Kidney epithelial cell (primary cell): ENCODE measurements at regions not wholly inside any gene's neighbourhood (a gene's known extent, or its start where the extent isn't known, plus 50 kb on each side); places are given as distances from the start of the nearest gene placed in this dataset.

ENCODE experiments used
- DNase-seq: peaks from one replicate; pipeline ENCODE4 v3.0.0-alpha.2; 2010; ENCODE audit warnings: low read depth
- H3K27me3 ChIP-seq: 2 replicates; pipeline ENCODE4 v1.6.0; 2011; ENCODE audit warnings: low read length; ENCODE audit not compliant: control insufficient read depth, insufficient read depth
- H3K36me3 ChIP-seq: 2 replicates; pipeline ENCODE4 v1.5.1; 2011; ENCODE audit warnings: low read length; ENCODE audit not compliant: control insufficient read depth, insufficient read depth
- H3K4me3 ChIP-seq: 2 replicates; pipeline ENCODE4 v1.5.1; 2011; ENCODE audit warnings: low read depth, mild to moderate bottlenecking, control low read depth, low read length
- CTCF ChIP-seq: IDR thresholded peaks from 2 replicates; pipeline ENCODE4 v1.5.1; 2011; ENCODE audit warnings: mild to moderate bottlenecking, moderate library complexity, low read length, control low read depth, inconsistent platforms; ENCODE audit not compliant: insufficient read depth, poor library complexity, severe bottlenecking

GRCh38 chr17:69919789-69920188 lies 155.2 kb upstream of the KCNJ16 start:
- no peaks in the 10 kb centered on the region for H3K36me3 ChIP-seq
- no peak for TF ChIP-seq CTCF
- no peak overlapping the region for H3K4me3 ChIP-seq
- no peak for DNase-seq
- no peaks in the 10 kb centered on the region for H3K27me3 ChIP-seq

- Histone ChIP-seq H3K4me3 (no peak overlapping the region), H3K36me3 (no peaks in the 10 kb centered on the region), H3K27me3 (no peaks in the 10 kb centered on the region)
- no peak for TF ChIP-seq CTCF
- DNase-seq = no peak
Observed at GRCh38 chr17:69921046-69921445, 154.0 kb upstream of the KCNJ16 start.

- H3K27me3 ChIP-seq = no peaks in the 10 kb centered on the region
- no peak for TF ChIP-seq CTCF
Observed at GRCh38 chr17:69928611-69929010, 146.4 kb upstream of the KCNJ16 start.

GRCh38 chr17:69936996-69937395 lies 138.0 kb upstream of the KCNJ16 start:
- no peak overlapping the region for H3K4me3 ChIP-seq
- DNase-seq = no peak
- TF ChIP-seq CTCF = no peak

More at GRCh38 chr17:69928611-69929010, 146.4 kb upstream of the KCNJ16 start:
- H3K4me3 ChIP-seq = no peak overlapping the region
- DNase-seq = no peak
- H3K36me3 ChIP-seq = no peaks in the 10 kb centered on the region

GRCh38 chr17:69943058-69943457 lies 132.0 kb upstream of the KCNJ16 start:
- DNase-seq = no peak
- no peak for TF ChIP-seq CTCF

More at GRCh38 chr17:69936996-69937395, 138.0 kb upstream of the KCNJ16 start:
- Histone ChIP-seq H3K27me3 (no peaks in the 10 kb centered on the region), H3K36me3 (no peaks in the 10 kb centered on the region)

GRCh38 chr17:69944406-69944805 lies 130.6 kb upstream of the KCNJ16 start:
- no peak for TF ChIP-seq CTCF
- H3K4me3 ChIP-seq = no peak overlapping the region
- no peak for DNase-seq
- no peaks in the 10 kb centered on the region for H3K36me3 ChIP-seq
- H3K27me3 ChIP-seq = no peaks in the 10 kb centered on the region

More at GRCh38 chr17:69943058-69943457, 132.0 kb upstream of the KCNJ16 start:
- Histone ChIP-seq H3K4me3 (no peak overlapping the region), H3K27me3 (no peaks in the 10 kb centered on the region), H3K36me3 (no peaks in the 10 kb centered on the region)
